K562 (cell line): ENCODE measurements at regions not wholly inside any gene's neighbourhood (a gene's known extent, or its start where the extent isn't known, plus 50 kb on each side); places are given as distances from the start of the nearest gene placed in this dataset.
A peak's percentile ranks its signal among the peaks of the same experiment; 100 is the strongest.

Experiments
- ATAC-seq: fragments of 200-7000 bp; cut with Tn5 transposase; 3 replicates; pipeline ENCODE4 v1.9.1; 2020; ENCODE audit warnings: moderate library complexity
- BruUV-seq: library from RNA; stranded (reverse); fragments of 400-500 nt; replicated peaks from 2 replicates; lab custom pipeline; 2021; lab: Mats Ljungman, UMichigan
- CTCF ChIA-PET: fragments of 300-600 bp; formaldehyde crosslinking; extraction: SDS; loops from one replicate; lab custom pipeline; 2021; ENCODE audit warnings: low intra/inter-chr PET ratio; lab: Yijun Ruan, JAX
- POLR2A ChIA-PET: fragments of 300-600, 350-650 bp; sonication (Branson Sonifier 250); formaldehyde crosslinking; extraction: SDS; loops from one replicate; lab custom pipeline; 2021; ENCODE audit warnings: antibody characterized with exemption, inconsistent platforms; lab: Yijun Ruan, JAX
- DNase-seq, 4 experiments: peaks; one replicate each; pipeline versions ENCODE4 v3.0.0 to v3.0.0-alpha.2; 2011 to 2018; ENCODE audit warnings: low spot score in 3 of 4, mixed read lengths in 3 of 4; ENCODE audit errors: extremely low read depth in 1 of 4
- FAIRE-seq: peaks from 2 replicates; lab custom pipeline; 2011; peaks lifted over from hg19 to GRCh38; lab: Jason Lieb, UNC
- H2AFZ ChIP-seq: 2 replicates; pipeline ENCODE4 v1.6.0; 2011; ENCODE audit warnings: low read depth, low read length, control low read depth, inconsistent platforms
- H3K27ac ChIP-seq: fragments of 200-600 bp; 3 replicates; pipeline ENCODE4 v1.8.0; 2011; ENCODE audit warnings: low read depth, mild to moderate bottlenecking, control low read depth, inconsistent platforms, low read length, moderate library complexity, mixed read lengths; ENCODE audit errors: extremely low read depth
- H3K27me3 ChIP-seq, 2 experiments: fragments of 300-600 bp in 1 of 2; 2 replicates in 1 of 2; 3 replicates in 1 of 2; pipeline versions ENCODE4 v1.6.0 to v1.8.0; 2011; ENCODE audit warnings: inconsistent platforms in 2 of 2, low read length in 2 of 2, mild to moderate bottlenecking in 1 of 2, mixed read lengths in 1 of 2, moderate library complexity in 1 of 2; ENCODE audit not compliant: control insufficient read depth in 2 of 2, insufficient read depth in 2 of 2
- H3K36me3 ChIP-seq: fragments of 300-600 bp; 3 replicates; pipeline ENCODE4 v1.8.0; 2011; ENCODE audit warnings: mild to moderate bottlenecking, low read length, inconsistent platforms; ENCODE audit not compliant: control insufficient read depth, insufficient read depth
- H3K4me1 ChIP-seq, 2 experiments: fragments of 200-600 bp in 1 of 2; replicated peaks in 1 of 2; 2 replicates in 1 of 2; 3 replicates in 1 of 2; pipeline versions ENCODE4 v1.5.1 to v1.8.0; 2011; ENCODE audit warnings: inconsistent platforms in 2 of 2, low read length in 2 of 2, mild to moderate bottlenecking in 1 of 2, mixed read lengths in 1 of 2, moderate library complexity in 1 of 2; ENCODE audit not compliant: control insufficient read depth in 2 of 2, insufficient read depth in 2 of 2
- H3K4me2 ChIP-seq: 2 replicates; pipeline ENCODE4 v1.6.1; 2011; ENCODE audit warnings: low read length, control low read depth, inconsistent platforms, mixed read lengths; ENCODE audit not compliant: insufficient read depth
- H3K4me3 ChIP-seq: fragments of 200-600 bp; sonication (generic), shearing (Covaris generic); 2 replicates; pipeline ENCODE4 v1.5.1; 2016; ENCODE audit warnings: control low read depth, inconsistent platforms
- H3K79me2 ChIP-seq: fragments of 200-600 bp; 3 replicates; pipeline ENCODE4 v1.8.0; 2011; ENCODE audit warnings: low read length, inconsistent platforms; ENCODE audit not compliant: control insufficient read depth, insufficient read depth
- H3K9ac ChIP-seq, 2 experiments: 2 replicates each; pipeline versions ENCODE4 v1.6.0 to v1.6.1; 2011; ENCODE audit warnings: low read depth in 2 of 2, low read length in 2 of 2, control low read depth in 1 of 2, inconsistent platforms in 1 of 2, mild to moderate bottlenecking in 1 of 2, mixed read lengths in 1 of 2; ENCODE audit not compliant: insufficient read depth in 1 of 2
- H3K9me1 ChIP-seq: one replicate; pipeline ENCODE4 v1.6.0; 2011; ENCODE audit warnings: inconsistent platforms, mild to moderate bottlenecking, low read length, moderate library complexity; ENCODE audit not compliant: control insufficient read depth, insufficient read depth
- H3K9me3 ChIP-seq: replicated peaks from 2 replicates; pipeline ENCODE4 v1.5.1; 2011; ENCODE audit warnings: low read depth, low read length, inconsistent platforms; ENCODE audit not compliant: control insufficient read depth, insufficient read depth
- H4K20me1 ChIP-seq: replicated peaks from 2 replicates; pipeline ENCODE4 v1.6.1; 2011; ENCODE audit warnings: low read length, inconsistent platforms, mixed read lengths; ENCODE audit not compliant: control insufficient read depth, insufficient read depth
- ARID2 ChIP-seq: fragments of 450-650 bp; IDR thresholded peaks from 2 replicates; pipeline ENCODE4 v1.6.1; 2017; ENCODE audit warnings: antibody characterized with exemption, mild to moderate bottlenecking
- CBX5 ChIP-seq: IDR thresholded peaks from 2 replicates; pipeline ENCODE4 v1.6.1; 2014; ENCODE audit warnings: low read depth, borderline replicate concordance
- CHD4 ChIP-seq: fragments of 200-600 bp; sonication (generic); IDR thresholded peaks from 3 replicates; pipeline ENCODE4 v1.6.1; 2012; ENCODE audit warnings: low read depth, mild to moderate bottlenecking, mixed read lengths, low read length, inconsistent platforms; ENCODE audit not compliant: insufficient read depth, insufficient replicate concordance, poor library complexity, severe bottlenecking
- EGR1 ChIP-seq: fragments of 450-650 bp; conservative IDR thresholded peaks from 2 replicates; pipeline ENCODE4 v1.6.1; 2017; ENCODE audit warnings: mild to moderate bottlenecking
- HMG20A ChIP-seq: fragments of 450-650 bp; formaldehyde crosslinking; conservative IDR thresholded peaks from 2 replicates; pipeline ENCODE4 v1.4.0; 2020; ENCODE audit warnings: mild to moderate bottlenecking, mixed read lengths
- ILF3 ChIP-seq: fragments of 450-650 bp; IDR thresholded peaks from 2 replicates; pipeline ENCODE4 v1.6.1; 2018; ENCODE audit warnings: antibody characterized with exemption, mild to moderate bottlenecking, moderate library complexity, borderline replicate concordance
- KLF1 ChIP-seq: fragments of 450-650 bp; IDR thresholded peaks from 2 replicates; pipeline ENCODE4 v1.6.1; 2016; ENCODE audit warnings: missing genetic modification characterization, missing compliant biosample characterization
- PTTG1 ChIP-seq: fragments of 450-650 bp; IDR thresholded peaks from 2 replicates; pipeline ENCODE4 v1.6.1; 2016; ENCODE audit warnings: low read depth, mild to moderate bottlenecking, missing genetic modification characterization, missing compliant biosample characterization
- RBM34 ChIP-seq: fragments of 200-400 bp; formaldehyde crosslinking; IDR thresholded peaks from 2 replicates; pipeline ENCODE4 v1.6.1; 2018; ENCODE audit warnings: low read length, borderline replicate concordance; ENCODE audit not compliant: insufficient read depth
- RFX1 ChIP-seq: fragments of 450-650 bp; IDR thresholded peaks from 2 replicates; pipeline ENCODE4 v1.6.1; 2016; ENCODE audit warnings: mild to moderate bottlenecking, moderate library complexity
- SAP30 ChIP-seq: fragments of 200-600 bp; sonication (generic); IDR thresholded peaks from 2 replicates; pipeline ENCODE4 v1.6.1; 2012; ENCODE audit warnings: borderline replicate concordance, low read depth, mild to moderate bottlenecking, moderate library complexity, low read length, control low read depth, inconsistent platforms; ENCODE audit not compliant: insufficient read depth, poor library complexity, severe bottlenecking
- SNIP1 ChIP-seq: fragments of 450-650 bp; IDR thresholded peaks from 2 replicates; pipeline ENCODE4 v1.7.1; 2017; ENCODE audit warnings: low read depth, mild to moderate bottlenecking
- SRSF9 ChIP-seq: fragments of 200-400 bp; formaldehyde crosslinking; IDR thresholded peaks from 2 replicates; pipeline ENCODE4 v1.6.1; 2017; ENCODE audit warnings: low read depth, low read length, borderline replicate concordance
- ZNF134 ChIP-seq: fragments of 250-450 bp; sonication (Bioruptor Pico); conservative IDR thresholded peaks from 2 replicates; pipeline ENCODE4 v1.4.0; 2020
- ZNF143 ChIP-seq: sonication (generic); formaldehyde crosslinking; IDR thresholded peaks from 2 replicates; pipeline ENCODE4 v1.9.0; 2022; ENCODE audit warnings: mild to moderate bottlenecking, missing genetic modification reagents
- ZNF444 ChIP-seq: fragments of 250-450 bp; sonication (Bioruptor Pico); IDR thresholded peaks from 2 replicates; pipeline ENCODE4 v1.4.0; 2020; ENCODE audit warnings: mild to moderate bottlenecking, moderate library complexity
- ZZZ3 ChIP-seq: fragments of 450-650 bp; IDR thresholded peaks from 2 replicates; pipeline ENCODE4 v1.6.1; 2016; ENCODE audit warnings: antibody characterized with exemption, mild to moderate bottlenecking, moderate library complexity
- WGBS: fragments of 100-300 bp; shearing (Covaris generic); methylation state at CpG from one replicate; pipeline ENCODE4 v1.1.6; 2016; ENCODE audit warnings: low coverage, mixed read lengths; ENCODE audit not compliant: insufficient coverage; ENCODE audit errors: missing lambda C conversion rate; 5-methylcytosine and 5-hydroxymethylcytosine counted together
- in situ Hi-C: fragments of 300-500 bp; cut with MboI; formaldehyde crosslinking; loops from 4 replicates; pipeline ENCODE4 v1.15.0; 2018; ENCODE audit warnings: inconsistent platforms, mixed read lengths
- intact Hi-C: fragments of 100-400 bp; cut with micrococcal nuclease; formaldehyde crosslinking; loops from 2 replicates; pipeline ENCODE4 v1.14.2; 2022

DNA sequence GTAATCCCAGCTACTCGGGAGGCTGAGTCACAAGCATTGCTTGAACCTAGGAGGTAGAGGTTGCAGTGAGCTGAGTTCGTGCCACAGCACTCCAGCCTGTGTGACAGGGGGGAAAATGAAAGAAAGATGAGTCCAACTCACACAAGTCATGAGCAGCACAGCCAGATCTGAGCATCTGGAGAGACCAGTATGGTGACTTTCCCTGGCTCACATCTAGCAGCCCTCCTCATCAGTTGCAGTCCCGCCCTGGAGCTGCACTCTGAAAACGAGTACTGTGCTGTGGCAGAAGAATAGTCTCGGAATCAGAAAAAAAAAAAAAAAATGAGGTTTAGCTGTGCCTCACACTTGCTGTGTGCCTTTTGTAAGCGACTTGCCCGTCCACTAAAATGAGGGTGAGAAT, 74.4 kb upstream of the TRIB2 start:
- Histone ChIP-seq H4K20me1 (no peaks in the 10 kb centered on the region), H3K4me2 (no peak overlapping the region)
- intact Hi-C loops = no loop called here

DNA sequence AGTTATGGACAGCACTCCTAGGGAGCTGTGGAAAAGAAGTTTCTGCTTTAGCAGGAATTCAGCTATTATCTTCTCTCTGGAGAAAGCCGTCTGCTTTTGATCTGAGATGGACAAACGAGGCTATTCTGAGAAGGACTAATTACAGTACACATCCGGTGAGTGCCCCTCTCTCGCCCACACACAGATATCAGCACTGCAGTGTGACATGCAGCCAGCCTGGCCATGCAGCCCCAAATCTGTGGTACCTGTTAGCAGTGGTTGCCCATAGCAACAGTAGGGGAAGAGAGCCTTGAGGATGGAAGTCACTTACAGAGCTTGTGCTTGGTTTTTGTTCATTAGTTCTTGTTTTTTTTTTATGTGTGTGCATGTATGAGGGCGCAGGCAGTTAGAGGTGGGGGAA, 73.9 kb upstream of the TRIB2 start:
- Histone ChIP-seq H3K27me3 (peaks cover 4 to 6% of the 10 kb centered on the region in 2 experiments; a peak in 2 of 5 replicates), H3K27ac (no peak overlapping the region), H3K4me1 (no peaks in the 10 kb centered on the region), H3K79me2 (no peaks in the 10 kb centered on the region), H3K4me2 (no peak overlapping the region; the same call in 1 of the 2 replicates), H3K4me3 (no peak overlapping the region), H3K36me3 (no peaks in the 10 kb centered on the region), H2AFZ (no peak overlapping the region), H3K9me1 (no peaks in the 10 kb centered on the region), H3K9me3 (0 out of 2 replicates have a peak, but pooled peaks cover 3% of the 10 kb centered on the region), H3K9ac (no peak overlapping the region), H4K20me1 (no peaks in the 10 kb centered on the region)
- in situ Hi-C loops = no loop called here
- BruUV-seq = no TSS peak
- TF ChIP-seq ZNF134 (CRISPR knock-in tag) = no peak
- TF ChIP-seq RFX1 = peak; percentile 79
- TF ChIP-seq EGR1 = 0 out of 2 replicates have a peak, but pooled peaks have one; percentile 18
- TF ChIP-seq ARID2 = no peak
- TF ChIP-seq ILF3 = no peak
- FAIRE-seq = no peak
- ATAC-seq = peak; percentile 35; the same call in 1 of the 3 replicates
- peak in 1 of 4 experiments; percentile 21 for DNase-seq
- ChIA-PET POLR2A (interaction anchor here (1.6 kb wide), 1 partner anchor 10 kb away, joined by 6 read pairs; no protein-coding TSS in a partner anchor), CTCF (no interaction called here)
- 0% methylated on average over 4 of the region's 5 CpGs for WGBS
- intact Hi-C loops = no loop called here

More for the DNA sequence above, 74.4 kb upstream of the TRIB2 start:
- ChIA-PET POLR2A (interaction anchor here (1.6 kb wide), 1 partner anchor 10 kb away, joined by 6 read pairs; no protein-coding TSS in a partner anchor), CTCF (no interaction called here)
- H2AFZ ChIP-seq = no peak overlapping the region
- FAIRE-seq (no peak), DNase-seq (no peak), ATAC-seq (no peak; the same call in 2 of the 3 replicates)
- no peak overlapping the region for H3K9ac ChIP-seq
- H3K27ac ChIP-seq = no peak overlapping the region
- 0 out of 2 replicates have a peak, but pooled peaks cover 3% of the 10 kb centered on the region for H3K9me3 ChIP-seq
- no peaks in the 10 kb centered on the region for H3K79me2 ChIP-seq
- no peaks in the 10 kb centered on the region for H3K9me1 ChIP-seq
- TF ChIP-seq RBM34 (no peak), CHD4 (no peak), SRSF9 (no peak), KLF1 (no peak), ZNF444 (CRISPR knock-in tag) (no peak), HMG20A (CRISPR knock-in tag) (no peak), SNIP1 (no peak), ZNF143 (CRISPR knock-in tag) (no peak), ZZZ3 (no peak), SAP30 (no peak), PTTG1 (tag) (no peak), CBX5 (no peak)
- H3K4me3 ChIP-seq = no peak overlapping the region
- in situ Hi-C loops = no loop called here
- BruUV-seq = no TSS peak
- H3K27me3 ChIP-seq = peaks cover 2 to 6% of the 10 kb centered on the region in 2 experiments; a peak in 2 of 5 replicates
- H3K36me3 ChIP-seq = no peaks in the 10 kb centered on the region
- H3K4me1 ChIP-seq = no peaks in the 10 kb centered on the region
- 9% methylated on average over 6 of the region's 7 CpGs for WGBS
